ENCODE measurements at regions not wholly inside any gene's neighbourhood (a gene's known extent, or its start where the extent isn't known, plus 50 kb on each side); places are given as distances from the start of the nearest gene placed in this dataset.

GRCh38 chr9:108345826-108346225, 510.0 kb downstream of the ACTL7B start:
- no peak for DNase-seq (ENCODE audit: low spot score)

GRCh38 chr9:108339251-108339650, 516.5 kb downstream of the ACTL7B start:
- DNase-seq (ENCODE audit: low spot score), result no peak

GRCh38 chr9:108336575-108336974, 519.2 kb downstream of the ACTL7B start:
- no peak for DNase-seq (ENCODE audit: low spot score)

- DNase-seq (ENCODE audit: low spot score), result no peak
Measured at GRCh38 chr9:108333530-108333983, 522.2 kb downstream of the ACTL7B start.

- no peak for DNase-seq (ENCODE audit: low spot score)
Measured at GRCh38 chr9:108331596-108331995, 524.2 kb downstream of the ACTL7B start.

- no peak for DNase-seq (ENCODE audit: low spot score)
Measured at GRCh38 chr9:108325406-108325805, 530.4 kb downstream of the ACTL7B start.

GRCh38 chr9:108323615-108324014, 532.2 kb downstream of the ACTL7B start:
- DNase-seq (ENCODE audit: low spot score), result no peak

GRCh38 chr9:108322326-108323098, 533.3 kb downstream of the ACTL7B start:
- no peak for DNase-seq (ENCODE audit: low spot score)

GRCh38 chr9:108316630-108317029, 539.2 kb downstream of the ACTL7B start:
- no peak for DNase-seq (ENCODE audit: low spot score)

GRCh38 chr9:108316066-108316465, 539.7 kb downstream of the ACTL7B start:
- no peak for DNase-seq (ENCODE audit: low spot score)

GRCh38 chr9:108311745-108312144, 544.0 kb downstream of the ACTL7B start:
- DNase-seq (ENCODE audit: low spot score), result no peak

GRCh38 chr9:108310202-108310601, 545.6 kb downstream of the ACTL7B start:
- no peak for DNase-seq (ENCODE audit: low spot score)

GRCh38 chr9:108300306-108301287, 555.2 kb downstream of the ACTL7B start:
- DNase-seq (ENCODE audit: low spot score), result no peak

- no peak for DNase-seq (ENCODE audit: low spot score)
Measured at GRCh38 chr9:108297073-108297472, 558.7 kb downstream of the ACTL7B start.

GRCh38 chr9:108296056-108296455, 559.7 kb downstream of the ACTL7B start:
- DNase-seq (ENCODE audit: low spot score), result no peak

- no peak for DNase-seq (ENCODE audit: low spot score)
Measured at GRCh38 chr9:108291586-108291932, 564.2 kb downstream of the ACTL7B start.

GRCh38 chr9:108290839-108291585, 564.8 kb downstream of the ACTL7B start:
- no peak for DNase-seq (ENCODE audit: low spot score)

- DNase-seq (ENCODE audit: low spot score), result no peak
Measured at GRCh38 chr9:108286638-108287206, 569.1 kb downstream of the ACTL7B start.

- no peak for DNase-seq (ENCODE audit: low spot score)
Measured at GRCh38 chr9:108283696-108284095, 572.1 kb downstream of the ACTL7B start.

GRCh38 chr9:108282872-108283271, 572.9 kb downstream of the ACTL7B start:
- DNase-seq (ENCODE audit: low spot score), result no peak

GRCh38 chr9:108281696-108282095, 574.1 kb downstream of the ACTL7B start:
- no peak for DNase-seq (ENCODE audit: low spot score)

- no peak for DNase-seq (ENCODE audit: low spot score)
Measured at GRCh38 chr9:108278341-108278740, 577.4 kb downstream of the ACTL7B start.
